ENCODE measurements at regions not wholly inside any gene's neighbourhood (a gene's known extent, or its start where the extent isn't known, plus 50 kb on each side); places are given as distances from the start of the nearest gene placed in this dataset.

DNA sequence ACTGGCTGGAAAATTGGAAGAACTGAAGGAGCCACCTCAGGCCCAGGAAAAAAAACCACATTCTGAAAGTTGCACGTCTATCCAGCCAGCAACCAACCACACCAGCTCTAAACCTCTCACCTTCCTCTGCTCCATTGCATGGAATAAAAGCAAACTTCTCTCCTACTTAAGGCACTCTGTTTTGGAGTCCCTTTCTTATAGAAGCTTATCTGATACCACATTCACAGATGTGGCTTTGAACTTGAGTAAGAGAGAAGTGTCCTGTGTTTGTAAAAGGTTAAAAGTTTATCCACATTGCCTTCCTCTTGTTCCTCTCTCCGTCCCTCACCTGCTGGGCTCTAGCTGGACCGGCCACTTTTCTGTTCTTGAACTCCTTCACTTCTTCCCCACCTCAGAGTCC lies 99.6 kb upstream of the PLXNC1 start:
- Mint-ChIP-seq H3K4me3 (no peak overlapping the region), H3K27me3 (ENCODE audit: low read depth) (peaks cover 7% of the 10 kb centered on the region), H3K4me1 (ENCODE audit: low read depth) (peaks cover 7% of the 10 kb centered on the region), H3K27ac (no peak overlapping the region), H3K36me3 (ENCODE audit: low read depth) (no peaks in the 10 kb centered on the region), H3K9me3 (peaks cover 11% of the 10 kb centered on the region)

- Mint-ChIP-seq H3K27ac (no peak overlapping the region), H3K9me3 (peaks cover 11% of the 10 kb centered on the region), H3K4me1 (ENCODE audit: low read depth) (peaks cover 7% of the 10 kb centered on the region), H3K4me3 (no peak overlapping the region), H3K36me3 (ENCODE audit: low read depth) (no peaks in the 10 kb centered on the region), H3K27me3 (ENCODE audit: low read depth) (peaks cover 7% of the 10 kb centered on the region)
Measured at GRCh38 chr12:94049718-94050117, 98.7 kb upstream of the PLXNC1 start.

DNA sequence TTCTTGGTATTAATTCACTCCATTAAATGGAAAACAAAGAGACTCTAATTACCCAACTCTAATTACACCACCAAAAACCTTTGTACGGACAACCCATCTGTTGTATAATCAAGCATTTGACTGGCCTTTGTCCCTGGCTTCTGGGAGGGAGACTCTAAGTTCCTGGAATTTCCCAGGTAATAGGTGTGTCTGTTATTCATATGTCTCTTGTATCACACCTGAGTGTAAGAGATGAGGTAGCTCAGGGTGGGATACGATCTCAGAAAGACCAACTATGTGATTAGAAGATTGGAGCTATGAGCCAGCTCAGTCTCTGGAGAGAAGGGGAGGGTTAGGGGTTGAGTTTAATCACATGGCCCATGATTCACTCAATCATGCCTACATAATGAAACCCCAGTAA lies 94.7 kb upstream of the PLXNC1 start:
- Mint-ChIP-seq H3K4me1 (ENCODE audit: low read depth) (peaks cover 2% of the 10 kb centered on the region), H3K9me3 (peaks cover 14% of the 10 kb centered on the region), H3K27ac (no peak overlapping the region), H3K27me3 (ENCODE audit: low read depth) (peaks cover 3% of the 10 kb centered on the region), H3K4me3 (no peak overlapping the region), H3K36me3 (ENCODE audit: low read depth) (no peaks in the 10 kb centered on the region)

DNA sequence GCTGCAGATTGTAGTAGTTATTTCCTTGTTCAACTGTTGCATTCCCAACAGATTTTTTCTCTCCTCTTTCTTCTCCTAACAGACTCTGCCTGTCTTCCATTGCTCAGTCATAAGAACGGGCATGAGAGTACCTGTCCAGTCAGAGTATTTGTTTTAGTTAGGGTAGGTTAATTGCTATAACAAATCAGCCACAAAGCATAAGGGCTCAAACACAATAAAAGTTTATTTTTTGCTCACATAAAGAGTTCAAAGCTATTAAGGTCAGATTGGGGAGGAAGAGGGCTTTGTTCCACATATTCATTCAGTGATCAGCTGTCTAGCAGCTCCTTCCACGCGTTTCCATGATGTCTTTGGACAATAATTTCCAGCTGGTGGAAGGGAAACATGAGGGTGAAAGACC lies 92.8 kb upstream of the PLXNC1 start:
- Mint-ChIP-seq H3K36me3 (ENCODE audit: low read depth) (no peaks in the 10 kb centered on the region), H3K4me1 (ENCODE audit: low read depth) (no peaks in the 10 kb centered on the region), H3K4me3 (no peak overlapping the region), H3K27me3 (ENCODE audit: low read depth) (peaks cover 3% of the 10 kb centered on the region), H3K27ac (no peak overlapping the region), H3K9me3 (peaks cover 14% of the 10 kb centered on the region)

GRCh38 chr12:94056419-94057158 lies 91.8 kb upstream of the PLXNC1 start:
- Mint-ChIP-seq H3K4me1 (ENCODE audit: low read depth) (peaks cover 2% of the 10 kb centered on the region), H3K4me3 (no peak overlapping the region), H3K9me3 (peaks cover 9% of the 10 kb centered on the region), H3K27ac (no peak overlapping the region), H3K36me3 (ENCODE audit: low read depth) (no peaks in the 10 kb centered on the region), H3K27me3 (ENCODE audit: low read depth) (peaks cover 2% of the 10 kb centered on the region)

GRCh38 chr12:94057262-94058151 lies 90.9 kb upstream of the PLXNC1 start:
- H3K27ac Mint-ChIP-seq: no peak overlapping the region
- H3K4me3 Mint-ChIP-seq: no peak overlapping the region
- H3K4me1 Mint-ChIP-seq (ENCODE audit: low read depth): peaks cover 5% of the 10 kb centered on the region
- no peaks in the 10 kb centered on the region for H3K27me3 Mint-ChIP-seq (ENCODE audit: low read depth)
- H3K36me3 Mint-ChIP-seq (ENCODE audit: low read depth): no peaks in the 10 kb centered on the region
- H3K9me3 Mint-ChIP-seq: peaks cover 13% of the 10 kb centered on the region

- peaks cover 5% of the 10 kb centered on the region for H3K4me1 Mint-ChIP-seq (ENCODE audit: low read depth)
- no peak overlapping the region for H3K4me3 Mint-ChIP-seq
- H3K9me3 Mint-ChIP-seq: peaks cover 21% of the 10 kb centered on the region
- no peak overlapping the region for H3K27ac Mint-ChIP-seq
- H3K36me3 Mint-ChIP-seq (ENCODE audit: low read depth): no peaks in the 10 kb centered on the region
- H3K27me3 Mint-ChIP-seq (ENCODE audit: low read depth): no peaks in the 10 kb centered on the region
Measured at GRCh38 chr12:94059394-94060368, 88.7 kb upstream of the PLXNC1 start.

GRCh38 chr12:94062194-94062593 lies 86.2 kb upstream of the PLXNC1 start:
- peaks cover 28% of the 10 kb centered on the region for H3K9me3 Mint-ChIP-seq
- H3K27me3 Mint-ChIP-seq (ENCODE audit: low read depth): peaks cover 10% of the 10 kb centered on the region
- no peaks in the 10 kb centered on the region for H3K36me3 Mint-ChIP-seq (ENCODE audit: low read depth)
- no peak overlapping the region for H3K27ac Mint-ChIP-seq
- no peak overlapping the region for H3K4me3 Mint-ChIP-seq
- peaks cover 5% of the 10 kb centered on the region for H3K4me1 Mint-ChIP-seq (ENCODE audit: low read depth)

DNA sequence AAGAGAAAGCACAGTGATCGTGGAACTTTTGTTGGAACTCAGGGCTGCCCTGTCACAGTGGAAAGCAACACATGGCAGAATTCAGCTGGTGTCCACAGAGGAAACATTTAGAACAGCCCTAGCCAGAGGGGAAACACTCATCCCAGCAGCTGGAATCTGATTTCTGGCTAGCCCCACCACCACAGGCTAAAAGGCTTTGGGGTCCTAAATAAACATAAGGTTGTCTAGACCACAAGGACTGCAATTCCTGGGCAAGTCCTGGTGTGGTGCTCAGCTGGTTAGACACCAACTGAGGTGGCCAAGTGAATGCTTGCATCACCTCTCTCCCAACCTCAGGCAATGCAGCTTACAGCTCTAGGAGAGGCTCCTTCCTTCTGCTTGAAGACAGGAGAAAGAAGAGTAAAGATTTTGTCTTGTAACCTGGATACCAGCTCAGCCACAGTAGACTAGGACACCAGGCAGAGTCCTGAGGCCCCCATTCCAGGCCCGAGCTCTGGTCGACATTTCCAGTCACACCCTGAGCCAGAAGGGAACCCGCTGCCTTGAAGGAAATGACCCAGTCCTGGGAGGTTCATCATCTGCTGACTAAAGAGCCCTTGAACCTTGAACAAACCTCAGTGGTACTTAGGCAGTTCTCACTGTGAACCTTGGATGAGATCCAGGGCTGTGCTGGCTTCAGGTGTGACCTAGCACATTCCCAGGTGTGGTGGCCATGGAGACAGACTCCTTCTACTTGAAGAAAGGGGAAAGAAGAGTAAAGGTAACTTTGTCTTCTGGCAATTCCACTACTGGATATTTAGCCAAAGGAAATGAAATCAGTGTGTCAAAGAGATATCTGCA lies 85.4 kb upstream of the PLXNC1 start:
- H3K36me3 Mint-ChIP-seq (ENCODE audit: low read depth): no peaks in the 10 kb centered on the region
- peaks cover 31% of the 10 kb centered on the region for H3K9me3 Mint-ChIP-seq
- H3K4me1 Mint-ChIP-seq (ENCODE audit: low read depth): peaks cover 5% of the 10 kb centered on the region
- H3K4me3 Mint-ChIP-seq: no peak overlapping the region
- no peak overlapping the region for H3K27ac Mint-ChIP-seq
- H3K27me3 Mint-ChIP-seq (ENCODE audit: low read depth): peaks cover 12% of the 10 kb centered on the region

DNA sequence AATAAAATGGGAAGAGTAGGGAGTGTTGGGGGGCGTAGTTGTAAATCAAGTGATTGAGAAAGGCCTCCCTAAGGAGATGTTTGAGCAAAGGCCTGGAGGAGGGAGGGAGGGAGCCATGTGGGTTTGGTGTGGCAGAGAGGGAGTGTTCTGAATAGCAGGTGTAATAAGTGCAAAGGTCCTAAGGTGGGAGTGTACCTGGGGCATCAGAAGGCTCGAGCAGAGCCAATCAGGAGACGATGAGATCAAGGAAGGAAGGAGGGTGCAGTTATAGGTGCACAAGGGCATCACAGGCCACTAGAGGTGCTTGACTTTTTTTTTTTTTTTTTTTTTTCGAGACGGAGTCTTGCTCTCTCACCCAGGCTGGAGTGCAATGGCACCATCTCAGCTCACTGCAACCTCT lies 77.9 kb upstream of the PLXNC1 start:
- peaks cover 20% of the 10 kb centered on the region for H3K9me3 Mint-ChIP-seq
- peaks cover 27% of the 10 kb centered on the region for H3K27me3 Mint-ChIP-seq (ENCODE audit: low read depth)
- no peak overlapping the region for H3K27ac Mint-ChIP-seq
- H3K4me3 Mint-ChIP-seq: no peak overlapping the region
- H3K36me3 Mint-ChIP-seq (ENCODE audit: low read depth): no peaks in the 10 kb centered on the region
- peaks cover 20% of the 10 kb centered on the region for H3K4me1 Mint-ChIP-seq (ENCODE audit: low read depth)

GRCh38 chr12:94071258-94071657 lies 77.1 kb upstream of the PLXNC1 start:
- Mint-ChIP-seq H3K4me1 (ENCODE audit: low read depth) (peaks cover 20% of the 10 kb centered on the region), H3K27me3 (ENCODE audit: low read depth) (peaks cover 26% of the 10 kb centered on the region), H3K27ac (no peak overlapping the region), H3K9me3 (peaks cover 17% of the 10 kb centered on the region), H3K4me3 (no peak overlapping the region), H3K36me3 (ENCODE audit: low read depth) (no peaks in the 10 kb centered on the region)

- H3K27ac Mint-ChIP-seq: no peak overlapping the region
- no peak overlapping the region for H3K4me3 Mint-ChIP-seq
- H3K36me3 Mint-ChIP-seq (ENCODE audit: low read depth): peaks cover 6% of the 10 kb centered on the region
- peaks cover 32% of the 10 kb centered on the region for H3K4me1 Mint-ChIP-seq (ENCODE audit: low read depth)
- H3K27me3 Mint-ChIP-seq (ENCODE audit: low read depth): peaks cover 15% of the 10 kb centered on the region
- peaks cover 8% of the 10 kb centered on the region for H3K9me3 Mint-ChIP-seq
Measured at GRCh38 chr12:94073441-94074051, 74.8 kb upstream of the PLXNC1 start.

DNA sequence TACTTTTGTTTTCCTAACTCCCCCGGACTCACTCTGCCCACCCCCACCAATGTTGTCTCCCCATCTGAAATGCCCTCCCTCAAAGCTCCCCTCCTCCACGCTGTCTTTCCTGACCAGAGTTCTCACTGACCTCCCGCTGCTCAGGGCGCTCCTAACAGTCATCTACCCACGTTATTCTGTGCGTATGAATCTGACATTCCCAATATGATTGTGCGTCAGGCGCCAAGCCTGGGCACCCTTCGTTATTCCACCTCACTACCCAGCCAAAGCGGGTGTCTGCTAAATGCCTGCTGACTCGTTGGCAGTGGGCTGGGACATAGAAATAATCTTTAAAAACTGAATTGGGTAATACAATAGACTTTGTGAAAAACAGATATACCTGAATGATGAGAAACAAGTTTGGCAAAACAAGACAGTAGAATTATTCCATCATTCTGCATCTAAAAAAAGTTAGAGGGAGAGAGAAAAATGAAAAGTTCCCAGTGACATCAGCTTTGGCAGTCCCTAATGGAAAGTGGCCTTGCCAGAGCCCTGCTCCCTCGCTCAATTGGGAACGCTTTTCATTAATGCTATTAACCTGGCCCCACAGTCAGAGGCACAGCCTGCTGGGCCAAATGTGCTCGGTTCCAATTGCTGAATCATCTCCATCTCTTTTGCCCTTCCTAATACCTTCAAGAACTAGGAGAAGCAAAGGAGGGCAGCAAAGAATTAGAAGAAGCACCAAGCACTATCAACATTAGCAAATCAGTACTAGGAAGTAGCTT lies 74.0 kb upstream of the PLXNC1 start:
- Mint-ChIP-seq H3K36me3 (ENCODE audit: low read depth) (peaks cover 6% of the 10 kb centered on the region), H3K27me3 (ENCODE audit: low read depth) (peaks cover 13% of the 10 kb centered on the region), H3K27ac (no peak overlapping the region), H3K9me3 (peaks cover 4% of the 10 kb centered on the region), H3K4me3 (no peak overlapping the region), H3K4me1 (ENCODE audit: low read depth) (peaks cover 34% of the 10 kb centered on the region)

All from T-helper 1 cell treated with Interleukin-12 subunit alpha and Interleukin-12 subunit beta and Interleukin-4 antibody, amounts not matched to agents 30 μg/mL and 1 μg/mL, for 36 hours (primary cell).